Parathyroid adenoma (tissue), 2 donors: ENCODE measurements at regions not wholly inside any gene's neighbourhood (a gene's known extent, or its start where the extent isn't known, plus 50 kb on each side); places are given as distances from the start of the nearest gene placed in this dataset.

Experiments
- H2AFZ ChIP-seq: fragments of 300-600 bp; sonication (generic); one replicate; pipeline ENCODE4 v1.7.0; 2017; ENCODE audit warnings: antibody characterized with exemption, mild to moderate bottlenecking
- H3K27ac ChIP-seq: fragments of 300-600 bp; sonication (generic); one replicate; pipeline ENCODE4 v1.7.0; 2017
- H3K27me3 ChIP-seq: fragments of 300-600 bp; sonication (generic); one replicate; pipeline ENCODE4 v1.7.0; 2017; ENCODE audit warnings: low read length; ENCODE audit not compliant: control insufficient read depth, insufficient read depth
- H3K36me3 ChIP-seq: fragments of 300-600 bp; sonication (generic); one replicate; pipeline ENCODE4 v1.7.0; 2017; ENCODE audit warnings: low read length; ENCODE audit not compliant: control insufficient read depth, insufficient read depth
- H3K4me1 ChIP-seq: fragments of 300-600 bp; sonication (generic); one replicate; pipeline ENCODE4 v1.7.0; 2017; ENCODE audit warnings: control low read depth
- H3K4me2 ChIP-seq: fragments of 300-600 bp; sonication (generic); one replicate; pipeline ENCODE4 v1.7.0; 2017; ENCODE audit warnings: low read length
- H3K4me3 ChIP-seq: fragments of 300-600 bp; sonication (generic); one replicate; pipeline ENCODE4 v1.7.0; 2017; ENCODE audit warnings: low read depth, low read length
- H3K79me2 ChIP-seq: fragments of 300-600 bp; sonication (generic); one replicate; pipeline ENCODE4 v1.7.0; 2017; ENCODE audit warnings: control low read depth
- H3K9ac ChIP-seq: fragments of 300-600 bp; sonication (generic); one replicate; pipeline ENCODE4 v1.7.0; 2017; ENCODE audit warnings: mild to moderate bottlenecking
- H3K9me3 ChIP-seq: fragments of 300-600 bp; sonication (generic); one replicate; pipeline ENCODE4 v1.7.0; 2017; ENCODE audit warnings: low read length; ENCODE audit not compliant: control insufficient read depth
- CTCF ChIP-seq: fragments of 300-600 bp; sonication (generic); IDR thresholded peaks from one replicate; pipeline ENCODE4 v1.7.0; 2017; ENCODE audit warnings: antibody characterized with exemption, mild to moderate bottlenecking
- donor health status: primary hyperparathyroidism.

- no peak overlapping the region for H3K9ac ChIP-seq
- no peaks in the 10 kb centered on the region for H3K4me1 ChIP-seq
- no peak overlapping the region for H3K4me3 ChIP-seq
- H3K27ac ChIP-seq = no peak overlapping the region
- H3K36me3 ChIP-seq = no peaks in the 10 kb centered on the region
- no peak for TF ChIP-seq CTCF
- no peaks in the 10 kb centered on the region for H3K9me3 ChIP-seq
- H3K4me2 ChIP-seq = no peak overlapping the region
- no peaks in the 10 kb centered on the region for H3K27me3 ChIP-seq
- H3K79me2 ChIP-seq = no peaks in the 10 kb centered on the region
- no peak overlapping the region for H2AFZ ChIP-seq
These were observed 625.7 kb upstream of the CFAP20DC start for GRCh38 chr3:59675495-59675894.

DNA sequence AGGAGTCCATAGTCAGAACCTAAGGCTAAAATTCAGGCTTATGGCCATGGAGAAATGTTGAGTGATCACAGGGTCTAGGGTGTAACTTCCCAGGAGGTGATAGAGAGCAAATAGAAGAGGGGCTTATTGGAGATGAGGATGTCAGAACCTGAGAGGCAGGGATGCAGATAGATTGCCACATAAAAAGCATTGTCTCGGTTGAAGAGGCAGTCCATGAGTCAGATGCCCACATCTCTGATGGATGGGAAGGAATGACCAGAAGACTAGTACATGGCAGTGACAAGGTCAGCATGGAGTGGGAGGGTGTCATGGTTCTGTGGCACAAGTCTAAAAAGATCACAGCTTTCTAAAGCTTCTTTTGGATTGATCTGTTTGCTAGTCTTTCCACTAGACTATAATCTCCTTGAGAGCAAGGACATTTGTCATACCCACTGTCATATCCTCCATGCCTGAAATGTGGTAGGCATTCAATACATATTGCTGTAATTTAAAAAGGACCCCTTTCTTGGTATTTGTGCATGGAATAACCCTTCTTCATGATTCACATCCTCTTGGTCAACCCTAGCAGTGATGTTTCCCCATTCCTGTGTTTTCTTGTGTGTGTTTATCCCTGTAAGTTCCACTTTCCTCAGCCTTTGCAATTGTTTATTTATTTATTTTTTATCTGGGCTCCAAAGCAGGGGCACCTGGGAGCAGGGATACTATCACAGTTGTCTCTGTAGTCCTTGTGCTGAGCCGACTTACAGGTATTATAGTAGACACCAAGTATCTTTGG lies 613.4 kb upstream of the CFAP20DC start:
- Histone ChIP-seq H3K27ac (no peak overlapping the region), H3K79me2 (no peaks in the 10 kb centered on the region), H3K9ac (no peak overlapping the region), H3K36me3 (no peaks in the 10 kb centered on the region), H3K9me3 (no peaks in the 10 kb centered on the region), H2AFZ (no peak overlapping the region), H3K4me3 (no peak overlapping the region), H3K27me3 (no peaks in the 10 kb centered on the region), H3K4me2 (no peak overlapping the region), H3K4me1 (no peaks in the 10 kb centered on the region)
- no peak for TF ChIP-seq CTCF

DNA sequence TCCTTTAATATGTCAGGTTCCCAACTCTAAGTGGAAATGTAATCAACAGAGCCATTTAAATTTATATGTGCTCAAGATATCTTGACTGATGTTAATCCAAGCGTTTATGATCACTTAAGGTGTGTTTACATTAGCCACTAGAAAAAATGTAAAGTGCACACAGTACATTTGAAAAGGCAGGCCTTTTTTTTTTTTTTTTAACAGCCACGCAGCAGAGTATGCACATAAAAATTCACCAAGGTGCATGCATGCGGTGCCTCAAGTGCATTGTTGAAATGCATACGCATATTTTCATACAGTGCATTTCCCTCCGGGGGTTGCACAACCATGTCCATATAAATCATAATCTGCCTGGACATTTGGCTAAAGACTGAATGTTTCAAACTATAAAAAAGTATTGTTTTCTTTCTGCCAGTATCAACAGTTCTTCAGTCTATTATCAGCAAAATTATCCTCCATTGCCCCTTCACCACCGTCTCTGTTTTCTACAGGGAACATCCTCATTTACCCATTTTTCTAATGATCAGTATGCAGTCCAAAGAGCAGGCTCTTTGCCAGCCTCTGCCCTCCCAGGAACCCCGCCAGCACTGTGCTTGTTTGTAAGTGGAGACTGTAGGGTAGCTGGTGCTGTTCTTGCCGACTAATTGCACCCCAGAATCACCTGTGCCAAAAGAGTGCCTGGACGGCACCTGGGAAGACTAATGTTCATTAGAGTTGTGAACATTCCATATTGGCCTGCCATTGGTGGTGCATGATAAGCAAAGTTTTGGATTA lies 611.2 kb upstream of the CFAP20DC start:
- no peak for TF ChIP-seq CTCF
- no peak overlapping the region for H3K9ac ChIP-seq
- H3K79me2 ChIP-seq = no peaks in the 10 kb centered on the region
- no peaks in the 10 kb centered on the region for H3K9me3 ChIP-seq
- H3K27ac ChIP-seq = no peak overlapping the region
- no peaks in the 10 kb centered on the region for H3K27me3 ChIP-seq
- H3K4me3 ChIP-seq = no peak overlapping the region
- H3K36me3 ChIP-seq = no peaks in the 10 kb centered on the region
- no peak overlapping the region for H2AFZ ChIP-seq
- H3K4me2 ChIP-seq = no peak overlapping the region
- no peaks in the 10 kb centered on the region for H3K4me1 ChIP-seq

GRCh38 chr3:59660376-59660775 lies 610.6 kb upstream of the CFAP20DC start:
- H3K27ac ChIP-seq = no peak overlapping the region
- no peak overlapping the region for H3K4me3 ChIP-seq

More at GRCh38 chr3:59660376-59660775, 610.6 kb upstream of the CFAP20DC start:
- no peaks in the 10 kb centered on the region for H3K9me3 ChIP-seq
- H2AFZ ChIP-seq = no peak overlapping the region
- no peaks in the 10 kb centered on the region for H3K79me2 ChIP-seq
- H3K4me1 ChIP-seq = no peaks in the 10 kb centered on the region
- no peak overlapping the region for H3K9ac ChIP-seq
- TF ChIP-seq CTCF = no peak
- H3K36me3 ChIP-seq = no peaks in the 10 kb centered on the region
- H3K27me3 ChIP-seq = no peaks in the 10 kb centered on the region
- H3K4me2 ChIP-seq = no peak overlapping the region
